A673 (cell line): ENCODE measurements at regions not wholly inside any gene's neighbourhood (a gene's known extent, or its start where the extent isn't known, plus 50 kb on each side); places are given as distances from the start of the nearest gene placed in this dataset.

Experiments used
- BruUV-seq: library from RNA; stranded (reverse); fragments of 400-500 nt; replicated peaks from 2 replicates; lab custom pipeline; 2021; lab: Mats Ljungman, UMichigan
- CTCF ChIA-PET: fragments of 300-600 bp; sonication (Branson Sonifier 250); formaldehyde crosslinking; loops from one replicate; lab custom pipeline; 2022; ENCODE audit warnings: antibody characterized with exemption; lab: Charles Lee
- POLR2A ChIA-PET: fragments of 300-600 bp; sonication (Branson Sonifier 250); formaldehyde crosslinking; loops from one replicate; lab custom pipeline; 2022; ENCODE audit warnings: antibody characterized with exemption; ENCODE audit not compliant: low non-redundant PET; lab: Charles Lee
- DNase-seq: peaks from one replicate; pipeline ENCODE4 v3.0.0-alpha.2; 2015; ENCODE audit warnings: low spot score
- H3K27ac ChIP-seq: fragments of 200-600 bp; sonication (generic); 2 replicates; pipeline ENCODE4 v1.5.1; 2016; ENCODE audit warnings: mixed run types, low read depth, mild to moderate bottlenecking, mixed read lengths, antibody characterized with exemption, low read length; ENCODE audit not compliant: poor library complexity, severe bottlenecking
- H3K27me3 ChIP-seq: fragments of 200-600 bp; sonication (generic); replicated peaks from 2 replicates; pipeline ENCODE4 v1.6.1; 2017; ENCODE audit warnings: mixed run types, low read depth, mild to moderate bottlenecking, mixed read lengths, antibody characterized with exemption, low read length; ENCODE audit not compliant: insufficient read depth, poor library complexity
- H3K36me3 ChIP-seq: fragments of 200-600 bp; sonication (generic); 2 replicates; pipeline ENCODE4 v1.6.1; 2016; ENCODE audit warnings: mixed run types, mild to moderate bottlenecking, mixed read lengths, antibody characterized with exemption, low read length; ENCODE audit not compliant: insufficient read depth, poor library complexity, severe bottlenecking
- H3K4me1 ChIP-seq: fragments of 200-600 bp; sonication (generic); 2 replicates; pipeline ENCODE4 v1.6.1; 2017; ENCODE audit warnings: mixed run types, mild to moderate bottlenecking, mixed read lengths, antibody characterized with exemption, low read length; ENCODE audit not compliant: insufficient read depth, poor library complexity, severe bottlenecking
- H3K4me3 ChIP-seq: fragments of 200-600 bp; sonication (generic); 2 replicates; pipeline ENCODE4 v1.5.1; 2016; ENCODE audit warnings: low read depth, mixed run types, mild to moderate bottlenecking, mixed read lengths, low read length; ENCODE audit not compliant: poor library complexity, severe bottlenecking
- H3K9me3 ChIP-seq: fragments of 200-600 bp; sonication (generic); 2 replicates; pipeline ENCODE4 v1.6.1; 2016; ENCODE audit warnings: mixed run types, low read depth, mild to moderate bottlenecking, mixed read lengths, antibody characterized with exemption, low read length; ENCODE audit not compliant: poor library complexity, severe bottlenecking
- CTCF ChIP-seq: fragments of 300-800, 200-600 bp; sonication (generic); conservative IDR thresholded peaks from 2 replicates; pipeline ENCODE4 v1.5.1; 2017; ENCODE audit warnings: low read depth, mild to moderate bottlenecking, antibody characterized with exemption, low read length, moderate library complexity, mixed read lengths
- EZH2 ChIP-seq: fragments of 200-600 bp; sonication (generic); IDR thresholded peaks from 2 replicates; pipeline ENCODE4 v1.6.1; 2017; ENCODE audit warnings: borderline replicate concordance, low read depth, mild to moderate bottlenecking, mixed read lengths, antibody characterized with exemption, low read length; ENCODE audit not compliant: poor library complexity, severe bottlenecking
- intact Hi-C: fragments of 100-400 bp; cut with micrococcal nuclease; formaldehyde crosslinking; loops from one replicate; pipeline ENCODE4 v1.10.0; 2022; ENCODE audit not compliant: unreplicated experiment

- Histone ChIP-seq H3K9me3 (no peaks in the 10 kb centered on the region), H3K27me3 (no peaks in the 10 kb centered on the region), H3K4me1 (no peaks in the 10 kb centered on the region), H3K36me3 (no peaks in the 10 kb centered on the region), H3K4me3 (no peak overlapping the region), H3K27ac (no peak overlapping the region)
- DNase-seq, result no peak
- BruUV-seq, result no TSS peak
- intact Hi-C loops, result no loop called here
- ChIA-PET POLR2A (no interaction called here), CTCF (no interaction called here)
- TF ChIP-seq CTCF (no peak), EZH2 (no peak)
These were observed 256.0 kb upstream of the CBLB start for GRCh38 chr3:106124818-106125217.

DNA sequence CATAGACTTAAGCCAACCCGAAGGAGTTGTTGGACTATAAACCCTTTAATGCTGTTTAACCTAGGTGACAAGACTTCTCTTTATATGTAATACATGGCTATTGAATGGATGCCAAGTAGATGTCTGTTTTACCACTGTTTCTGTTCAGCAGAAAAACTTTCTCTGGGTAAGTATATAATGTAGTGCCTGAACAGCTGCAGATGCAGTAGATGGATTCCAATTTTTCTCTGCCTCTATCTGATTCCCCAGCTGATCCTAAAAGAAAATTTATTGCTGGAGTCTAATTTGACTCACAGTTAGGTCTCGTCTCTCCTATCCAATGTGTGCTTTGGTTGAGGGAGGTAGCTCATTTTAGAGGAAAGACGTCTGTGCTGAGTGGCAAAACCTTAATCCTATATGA is 256.5 kb upstream of the CBLB start:
- Histone ChIP-seq H3K36me3 (no peaks in the 10 kb centered on the region), H3K27me3 (no peaks in the 10 kb centered on the region), H3K4me3 (no peak overlapping the region), H3K4me1 (peaks cover 4% of the 10 kb centered on the region), H3K27ac (no peak overlapping the region), H3K9me3 (no peaks in the 10 kb centered on the region)
- no peak for TF ChIP-seq CTCF
- TF ChIP-seq EZH2, result no peak
- CTCF ChIA-PET, result no interaction called here
- no peak for DNase-seq
- POLR2A ChIA-PET, result no interaction called here
- intact Hi-C loops, result no loop called here
- BruUV-seq, result no TSS peak

DNA sequence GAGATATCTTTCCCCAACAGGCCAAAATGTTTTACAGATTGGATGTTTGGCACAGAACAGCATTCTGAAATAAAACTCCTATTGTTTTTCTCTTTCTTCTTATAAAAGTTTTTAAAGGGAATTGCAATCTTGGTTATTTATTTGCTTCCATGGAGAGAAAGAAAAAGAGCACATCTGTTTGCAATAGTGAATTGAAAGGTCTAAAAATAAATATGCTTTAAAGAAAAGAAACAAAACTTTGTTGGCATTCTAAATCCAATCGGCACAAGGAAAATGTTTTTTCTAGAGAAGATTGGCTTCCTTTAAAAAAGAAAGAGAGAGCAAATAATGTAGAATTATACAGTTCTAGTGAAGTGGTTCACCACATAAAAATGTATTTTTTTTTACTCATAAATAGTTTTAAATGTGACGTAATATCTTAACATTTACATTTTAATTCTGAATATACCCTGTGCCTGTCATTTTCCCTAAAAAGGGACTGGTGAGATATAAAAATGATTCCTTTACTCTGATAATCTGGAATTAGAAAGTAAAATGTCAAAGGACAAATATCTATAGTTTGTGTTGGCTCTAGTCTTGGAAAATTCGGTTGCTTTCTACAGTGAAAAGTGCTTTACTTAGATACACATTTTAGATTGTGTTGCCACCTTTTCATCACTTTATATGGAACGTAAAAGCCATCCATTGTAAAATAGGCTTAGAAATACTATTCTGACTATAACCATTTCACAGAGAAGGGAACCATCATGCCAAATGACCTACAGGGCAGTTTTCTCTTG is 257.4 kb upstream of the CBLB start:
- Histone ChIP-seq H3K4me1 (peaks cover 13% of the 10 kb centered on the region), H3K9me3 (no peaks in the 10 kb centered on the region), H3K4me3 (no peak overlapping the region), H3K27me3 (no peaks in the 10 kb centered on the region), H3K36me3 (no peaks in the 10 kb centered on the region), H3K27ac (no peak overlapping the region)
- BruUV-seq, result no TSS peak
- intact Hi-C loops, result no loop called here
- ChIA-PET POLR2A (no interaction called here), CTCF (no interaction called here)
- no peak for TF ChIP-seq EZH2
- no peak for TF ChIP-seq CTCF
- DNase-seq, result no peak
